ENCODE measurements at regions not wholly inside any gene's neighbourhood (a gene's known extent, or its start where the extent isn't known, plus 50 kb on each side); places are given as distances from the start of the nearest gene placed in this dataset.

GRCh38 chr14:39998854-39999253 lies 566.6 kb upstream of the FBXO33 start:
- TF ChIP-seq CTCF (conservative IDR thresholded peaks at IDR 0.05; ENCODE audit: low read depth in 2 of 2) (no peak), EZH2phosphoT487 (IDR thresholded peaks at IDR 0.05; ENCODE audit: unreplicated experiment) (no peak), EZH2 (IDR thresholded peaks at IDR 0.05; ENCODE audit: low read depth, unreplicated experiment) (no peak), STAT1 (IDR thresholded peaks at IDR 0.05; ENCODE audit: unreplicated experiment) (no peak), ZNF114 (CRISPR knock-in tag; IDR thresholded peaks at IDR 0.05) (no peak), JUNB (IDR thresholded peaks at IDR 0.05; ENCODE audit: unreplicated experiment) (no peak), POLR2AphosphoS5 (IDR thresholded peaks at IDR 0.05; ENCODE audit: low read depth) (no peak), REST (IDR thresholded peaks at IDR 0.05; ENCODE audit: unreplicated experiment) (no peak), ZNF462 (CRISPR knock-in tag; IDR thresholded peaks at IDR 0.05) (no peak), CREB1 (CRISPR knock-in tag; IDR thresholded peaks at IDR 0.05; ENCODE audit: low read depth) (no peak), ZNF331 (CRISPR knock-in tag; IDR thresholded peaks at IDR 0.05; ENCODE audit: low read depth) (no peak)

Measured in GM23338 (cell line).